HG02678 (cell line): ENCODE measurements at regions not wholly inside any gene's neighbourhood (a gene's known extent, or its start where the extent isn't known, plus 50 kb on each side); places are given as distances from the start of the nearest gene placed in this dataset.

ENCODE experiments used
- ATAC-seq: cut with Tn5 transposase; IDR thresholded peaks from one replicate; pipeline ENCODE4 v1.9.1; 2021; ENCODE audit warnings: mild to moderate bottlenecking, moderate library complexity; ENCODE audit not compliant: unreplicated experiment

DNA sequence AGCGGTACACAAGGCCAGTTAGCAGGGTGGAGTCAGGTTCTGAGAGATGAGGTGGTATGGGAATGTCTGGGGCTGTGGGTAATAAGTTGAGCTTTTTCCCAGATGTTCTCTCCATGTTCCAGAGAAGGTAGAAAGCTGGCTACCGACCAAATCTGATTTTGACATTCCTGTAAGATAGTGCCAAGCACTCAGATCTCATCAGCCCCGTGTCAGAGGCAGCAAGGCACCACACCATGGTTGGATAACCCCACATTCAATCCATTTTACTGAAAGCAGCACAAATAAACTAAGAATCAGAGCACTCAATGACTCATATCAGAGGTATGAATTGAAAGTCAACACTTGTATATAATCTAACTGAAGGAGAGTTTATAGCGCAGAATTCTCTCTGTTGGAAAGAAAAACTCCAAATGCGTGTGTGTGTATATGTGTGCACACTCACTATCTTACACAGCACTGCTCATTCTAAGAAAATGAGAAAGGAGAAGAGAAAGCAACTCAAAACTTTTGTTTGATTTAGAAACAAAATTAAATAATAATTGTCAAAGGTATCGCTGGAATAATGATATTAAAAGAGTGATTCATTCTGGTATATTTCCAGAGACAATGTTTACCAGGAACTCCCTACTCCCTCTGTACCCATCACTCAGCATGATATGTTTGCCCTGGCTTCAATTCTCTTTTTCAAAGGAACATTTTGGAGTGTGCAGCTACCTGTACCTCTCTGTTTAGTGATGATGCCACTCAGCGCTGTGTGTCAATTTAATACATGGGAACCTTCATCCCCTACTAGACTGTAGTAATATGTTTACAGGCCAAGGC is 375.1 kb upstream of the ID2 start:
- ATAC-seq, result no peak

GRCh38 chr2:8307606-8308180 is 374.2 kb upstream of the ID2 start:
- ATAC-seq, result no peak

DNA sequence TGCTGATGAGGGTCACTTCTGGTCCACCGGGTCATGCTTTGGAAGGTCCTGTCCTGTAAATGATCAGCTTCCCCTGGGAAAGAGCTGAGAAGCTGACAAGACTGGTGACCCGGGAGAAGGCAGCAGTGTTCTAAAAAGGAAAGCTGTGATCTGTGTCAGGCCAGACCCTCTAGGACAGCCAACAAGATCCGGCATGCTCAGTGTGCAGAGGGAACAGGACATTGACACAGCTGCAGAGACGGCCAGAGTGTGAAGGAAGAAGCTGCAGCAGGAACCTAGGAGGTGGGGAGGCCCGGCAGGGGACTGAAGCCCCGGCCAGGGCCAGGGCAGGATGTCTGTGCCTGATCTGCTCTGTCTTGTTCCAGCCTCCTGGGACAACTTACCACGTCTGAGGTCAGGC is 372.7 kb upstream of the ID2 start:
- no peak for ATAC-seq

DNA sequence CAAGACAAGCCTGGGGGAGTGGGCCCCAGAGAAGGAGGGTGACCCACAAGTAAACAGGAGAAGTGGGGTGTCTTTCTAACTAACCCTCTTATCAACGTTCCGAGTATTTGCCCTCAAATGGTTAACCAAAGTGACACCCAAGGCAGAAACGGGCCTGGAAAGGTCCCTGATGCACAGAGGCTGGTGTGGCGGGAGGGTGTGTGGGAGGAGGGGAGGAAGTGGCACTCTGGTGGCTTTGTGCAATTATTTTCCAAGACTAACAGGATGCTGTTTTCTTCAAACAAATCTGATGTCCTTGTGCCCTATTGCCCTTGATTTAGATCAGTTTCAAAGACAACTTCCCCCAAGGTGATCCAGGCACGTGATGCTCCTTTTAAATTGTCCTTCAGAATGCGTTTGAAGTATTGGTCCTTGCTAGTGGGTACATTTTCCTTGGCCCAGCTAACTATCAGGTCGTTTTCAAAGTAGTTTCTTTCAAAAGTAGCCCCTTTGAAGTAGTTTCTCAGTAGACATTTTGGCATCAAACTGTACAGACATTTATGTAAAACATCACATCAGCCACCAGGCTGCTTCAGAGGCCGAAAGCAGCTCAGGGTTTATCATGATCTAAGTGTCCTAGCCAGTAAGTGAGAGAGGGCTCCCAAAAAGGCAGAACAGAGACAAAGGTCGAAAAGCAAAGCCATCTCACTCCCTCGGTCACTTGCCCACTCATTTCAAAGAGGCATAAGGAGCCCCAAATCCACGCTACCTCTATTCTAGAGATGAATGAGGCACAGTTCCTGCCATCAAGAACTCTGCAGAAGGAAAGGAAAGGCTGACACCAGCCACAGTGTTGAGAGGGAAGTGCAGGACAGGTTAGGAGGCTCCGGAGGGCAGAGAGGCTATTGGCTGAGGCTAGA is 371.1 kb upstream of the ID2 start:
- ATAC-seq, result no peak

DNA sequence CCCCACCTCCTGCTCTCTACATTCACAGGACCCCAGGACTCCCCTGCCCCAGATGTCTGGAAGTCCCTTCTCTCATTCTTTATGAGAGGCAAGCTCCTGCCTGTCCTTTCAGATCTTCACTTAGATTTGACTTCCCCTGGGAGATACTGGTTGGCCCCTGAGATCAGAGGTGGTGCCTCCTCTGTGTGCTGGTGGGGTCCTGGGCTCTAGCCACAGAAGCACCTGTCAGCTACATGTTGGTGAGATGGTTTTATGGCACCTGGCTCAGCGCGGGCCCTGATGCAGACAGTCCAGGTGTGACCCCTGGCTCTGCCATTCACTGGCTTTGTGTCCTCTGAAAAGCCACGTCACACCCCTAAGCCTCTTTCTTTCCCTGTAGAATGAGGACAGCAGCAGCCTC is 369.6 kb upstream of the ID2 start:
- ATAC-seq, result no peak

DNA sequence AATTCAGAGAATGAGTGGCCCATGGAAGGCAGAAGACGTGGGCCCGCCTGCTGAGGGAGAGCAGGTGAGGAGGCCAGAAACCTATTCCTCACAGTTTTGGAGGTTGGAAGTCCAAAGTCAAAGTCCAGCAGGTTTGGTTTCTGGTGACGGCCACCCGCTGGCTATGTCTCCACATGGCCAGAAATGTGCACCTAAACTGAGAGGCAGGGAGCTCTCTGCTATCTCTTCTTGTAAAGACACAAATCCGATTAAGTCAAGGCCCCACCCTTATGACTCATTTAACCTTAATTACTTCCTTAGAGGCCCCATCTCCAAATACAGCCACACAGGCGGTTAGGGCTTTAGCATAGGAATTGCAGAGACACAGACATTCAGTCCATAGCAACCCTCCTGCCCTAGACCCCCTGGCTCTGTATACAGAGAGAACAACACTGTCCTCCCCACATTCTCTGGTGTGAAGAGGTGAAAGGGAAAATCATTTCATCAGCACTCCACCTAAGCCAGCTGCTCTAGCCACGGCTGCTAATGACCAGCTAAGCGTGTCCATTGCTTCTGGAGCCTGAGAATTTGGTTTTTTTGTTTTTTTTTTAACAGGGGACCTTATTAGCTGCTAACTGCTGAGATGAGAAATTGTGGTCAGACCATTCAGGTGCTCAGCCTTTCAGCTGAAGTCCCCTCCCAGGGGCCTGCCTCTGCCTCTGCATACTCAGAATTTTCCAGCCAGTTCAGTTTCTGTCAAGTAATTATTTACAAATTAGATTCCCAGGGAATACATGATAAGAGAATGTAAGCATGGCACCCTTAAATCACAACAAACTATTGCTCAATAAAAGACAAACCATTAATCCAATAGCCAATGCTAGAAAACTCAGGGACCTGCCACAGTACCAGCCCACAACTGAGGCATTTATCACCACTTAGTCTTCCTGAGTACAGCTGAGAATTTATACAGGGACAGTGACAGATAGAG is 368.7 kb upstream of the ID2 start:
- peak; percentile 84 for ATAC-seq

DNA sequence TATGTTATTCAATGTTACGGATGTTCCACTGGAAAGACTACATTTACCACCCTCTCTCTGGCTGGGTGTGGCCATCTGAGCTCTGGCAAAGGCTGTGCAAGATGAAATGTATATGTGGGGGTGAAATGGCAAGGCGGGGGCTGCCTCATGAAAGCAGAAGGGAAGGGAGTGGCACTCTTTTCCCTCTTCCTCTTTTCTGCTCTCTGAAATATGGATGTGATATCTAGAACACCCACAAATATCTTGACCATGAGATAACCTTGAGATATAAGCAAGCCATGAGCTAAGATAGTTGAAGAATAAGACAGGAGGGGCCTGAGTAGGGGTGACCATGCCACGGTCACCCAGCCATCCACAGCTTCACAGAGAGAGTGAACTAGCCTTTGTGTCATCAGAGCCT is 367.8 kb upstream of the ID2 start:
- ATAC-seq, result no peak

- no peak for ATAC-seq
Observed at GRCh38 chr2:8315531-8316165, 366.2 kb upstream of the ID2 start.

DNA sequence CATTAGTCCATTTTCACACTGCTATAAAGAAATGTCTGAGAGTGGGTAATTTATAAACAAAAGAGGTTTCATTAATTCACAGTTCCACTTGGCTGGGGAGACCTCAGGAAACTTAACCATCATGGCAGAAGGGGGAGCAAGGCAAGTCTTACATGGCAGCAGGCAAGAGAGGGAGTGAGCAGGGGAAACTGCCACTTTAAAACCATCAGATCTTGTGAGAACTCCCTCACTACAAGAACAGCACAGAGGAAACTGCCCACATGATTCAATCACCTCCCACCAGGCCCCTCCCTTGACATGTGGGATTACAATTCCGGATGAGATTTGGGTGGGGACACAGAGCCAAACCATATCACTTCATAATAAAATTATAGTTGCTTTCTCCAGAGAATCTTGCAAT is 365.5 kb upstream of the ID2 start:
- ATAC-seq, result no peak

DNA sequence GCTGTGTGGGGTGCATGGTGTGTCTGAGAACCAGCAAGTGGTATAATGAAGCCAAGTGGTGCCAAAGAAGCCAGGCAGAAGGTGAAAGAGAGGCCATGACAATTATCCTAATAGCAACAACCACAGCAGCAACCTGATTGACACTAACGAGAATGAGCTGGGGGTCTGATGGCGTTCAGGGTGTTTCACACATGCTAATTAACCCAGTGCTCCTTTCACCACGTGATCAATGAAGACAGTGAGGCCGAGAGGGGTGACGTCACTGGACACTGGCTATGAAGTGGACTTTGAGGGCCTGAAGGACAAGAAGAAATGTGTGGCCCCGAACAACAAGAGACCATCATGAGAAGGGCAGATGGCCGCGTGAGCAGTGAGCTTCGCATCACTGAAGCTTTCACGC is 364.4 kb upstream of the ID2 start:
- no peak for ATAC-seq

DNA sequence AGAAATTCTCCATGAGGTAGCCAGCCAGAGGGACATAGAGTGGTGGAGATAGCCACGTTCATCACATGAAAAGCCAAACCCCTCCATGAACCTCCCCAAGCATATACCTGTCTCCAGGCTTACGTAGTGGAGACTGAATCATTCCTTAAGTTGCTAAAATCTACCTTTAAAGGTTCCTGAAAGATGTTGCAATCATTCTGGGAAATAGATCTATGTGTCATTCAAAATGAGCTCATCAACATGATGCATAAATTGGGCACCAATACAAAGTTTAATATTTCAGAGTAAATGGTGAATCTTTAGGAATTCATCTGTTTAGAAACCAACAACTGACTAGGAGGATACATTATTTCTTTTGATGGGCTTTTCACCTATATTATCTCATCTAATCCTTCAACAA is 362.6 kb upstream of the ID2 start:
- ATAC-seq, result no peak

DNA sequence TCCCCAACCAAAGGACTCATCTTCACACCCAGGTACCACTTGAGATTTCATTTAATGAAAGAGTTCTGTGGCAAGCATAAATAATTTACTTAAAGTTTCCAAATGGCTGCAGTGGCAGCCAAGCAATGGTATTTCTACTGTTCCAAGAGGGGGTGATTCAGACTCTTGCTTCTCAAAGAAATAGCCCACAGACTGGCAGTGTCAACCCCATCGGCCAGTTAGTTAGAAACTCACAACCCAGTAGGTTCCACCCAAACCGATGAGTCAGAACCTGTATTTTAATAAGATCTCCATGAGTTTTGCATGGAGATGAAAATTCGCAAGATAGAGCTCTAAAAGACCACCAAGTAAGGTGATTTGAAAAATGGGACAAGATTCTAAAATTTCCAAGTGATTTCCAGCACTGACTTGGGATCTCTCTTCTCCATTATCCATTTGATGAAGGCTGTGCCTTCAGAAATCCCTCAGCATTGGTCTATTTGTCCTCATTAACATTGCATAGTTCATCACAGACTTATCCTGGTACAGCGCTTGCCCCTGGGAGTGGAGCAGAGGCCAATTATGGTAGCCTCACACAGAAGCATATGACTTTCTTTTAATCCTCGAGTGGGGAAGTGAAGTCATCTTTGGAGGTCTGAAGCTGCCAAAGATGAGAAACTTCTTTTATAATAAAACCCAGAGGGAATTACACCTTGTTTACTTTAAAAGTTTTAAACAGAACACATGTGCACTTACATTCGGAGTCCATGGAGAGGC is 361.4 kb upstream of the ID2 start:
- ATAC-seq, result no peak

DNA sequence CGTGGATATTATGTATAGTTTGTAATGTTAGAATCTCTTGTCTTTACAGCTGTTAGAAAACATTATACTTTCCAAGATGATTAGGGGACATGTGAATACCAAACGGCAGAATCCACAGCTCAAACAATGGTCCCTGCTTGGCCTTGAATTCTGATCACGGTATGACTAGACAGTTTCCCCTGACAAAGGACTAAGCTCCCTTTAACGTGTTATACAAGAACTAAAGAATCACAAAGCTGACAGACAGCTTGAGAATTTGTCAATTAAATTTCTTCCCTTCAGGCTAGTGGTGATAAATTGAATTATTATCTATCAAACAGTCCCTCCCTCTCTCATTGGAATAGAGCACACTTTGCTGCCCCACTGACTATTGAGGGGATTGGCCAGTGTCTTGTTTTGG is 359.2 kb upstream of the ID2 start:
- no peak for ATAC-seq

DNA sequence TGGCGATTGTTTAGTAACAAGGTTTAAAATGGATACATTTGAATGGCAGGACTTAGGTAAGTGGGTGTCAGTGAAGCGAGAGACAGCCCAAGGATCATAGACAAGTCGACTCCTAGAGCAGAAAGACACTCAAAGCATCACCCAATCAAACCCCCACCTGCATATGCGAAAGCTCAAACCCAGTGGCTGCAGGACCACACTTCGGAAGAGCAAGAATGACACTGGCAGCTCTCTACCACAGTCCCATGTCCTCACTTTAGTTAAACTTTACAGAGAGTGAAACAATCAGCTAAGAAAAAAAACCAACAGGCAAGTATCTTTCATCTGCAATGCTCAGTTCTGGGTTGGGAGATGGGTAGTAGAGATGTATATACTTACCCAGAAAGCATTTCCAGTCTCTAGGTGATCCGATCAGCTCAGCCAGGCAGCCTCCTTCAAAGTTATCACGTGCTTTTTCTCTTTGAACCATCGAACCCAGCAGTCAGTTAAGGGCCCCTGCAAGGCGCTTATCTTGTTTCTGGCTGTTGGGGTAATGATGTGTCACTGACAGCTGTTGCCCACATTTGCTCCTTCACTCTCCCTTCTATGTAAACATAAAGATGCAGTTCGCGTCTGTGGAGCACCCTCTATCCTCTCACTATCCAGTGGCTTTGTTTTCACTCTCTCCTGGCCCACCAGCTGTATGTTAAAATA is 357.5 kb upstream of the ID2 start:
- no peak for ATAC-seq

GRCh38 chr2:8324901-8325300 is 357.0 kb upstream of the ID2 start:
- no peak for ATAC-seq

- no peak for ATAC-seq
Observed at GRCh38 chr2:8327371-8328100, 354.3 kb upstream of the ID2 start.

DNA sequence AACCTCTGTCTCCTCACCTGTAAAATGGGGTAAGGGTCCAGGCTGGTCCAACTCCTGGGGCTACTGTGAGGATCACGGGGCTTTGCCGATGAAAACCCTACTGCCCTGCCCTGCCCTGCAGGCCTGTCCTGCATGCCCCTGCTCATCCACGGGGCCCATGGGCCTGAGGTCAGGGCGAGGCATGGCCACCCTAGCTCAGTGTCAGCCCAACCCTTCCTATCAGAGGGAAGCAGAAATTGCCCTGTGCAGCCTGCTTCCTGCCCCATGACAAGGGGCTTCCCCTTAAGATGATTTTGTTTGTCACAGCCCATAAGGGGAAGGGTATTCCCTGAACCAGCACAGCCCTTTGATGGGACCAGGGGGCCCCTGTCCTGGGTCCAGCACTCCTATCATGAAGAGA is 353.6 kb upstream of the ID2 start:
- ATAC-seq, result no peak
